ENCODE measurements at regions not wholly inside any gene's neighbourhood (a gene's known extent, or its start where the extent isn't known, plus 50 kb on each side); places are given as distances from the start of the nearest gene placed in this dataset.

GRCh38 chr14:21989090-21989489 is 315.5 kb upstream of the OR4E1 start:
- TF ChIP-seq CTCF (conservative IDR thresholded peaks at IDR 0.05) = no peak
- no peak for TF ChIP-seq ZFX (IDR thresholded peaks at IDR 0.05)

Data from C4-2B (cell line).